Activated T-cell treated with anti-CD3 and anti-CD28 coated beads, Interleukin-2, amount 50 U/mL, for 48 hours (primary cell): ENCODE measurements at regions not wholly inside any gene's neighbourhood (a gene's known extent, or its start where the extent isn't known, plus 50 kb on each side); places are given as distances from the start of the nearest gene placed in this dataset.

Experiments
- DNase-seq, 2 experiments: peaks; one replicate each; pipeline ENCODE4 v3.0.0-alpha.2; 2020

GRCh38 chr12:20289520-20289919 is 78.8 kb upstream of the PDE3A start:
- no peak for DNase-seq

- DNase-seq = no peak
These were observed 67.9 kb upstream of the PDE3A start for GRCh38 chr12:20300457-20300856.

GRCh38 chr12:20305470-20305869 is 62.9 kb upstream of the PDE3A start:
- no peak for DNase-seq

- DNase-seq = no peak
These were observed 58.7 kb upstream of the PDE3A start for GRCh38 chr12:20309504-20310148.

GRCh38 chr12:20314328-20314727 is 54.0 kb upstream of the PDE3A start:
- no peak for DNase-seq

GRCh38 chr12:20317554-20317953 is 50.8 kb upstream of the PDE3A start:
- no peak for DNase-seq
